ENCODE measurements at regions not wholly inside any gene's neighbourhood (a gene's known extent, or its start where the extent isn't known, plus 50 kb on each side); places are given as distances from the start of the nearest gene placed in this dataset.

DNA sequence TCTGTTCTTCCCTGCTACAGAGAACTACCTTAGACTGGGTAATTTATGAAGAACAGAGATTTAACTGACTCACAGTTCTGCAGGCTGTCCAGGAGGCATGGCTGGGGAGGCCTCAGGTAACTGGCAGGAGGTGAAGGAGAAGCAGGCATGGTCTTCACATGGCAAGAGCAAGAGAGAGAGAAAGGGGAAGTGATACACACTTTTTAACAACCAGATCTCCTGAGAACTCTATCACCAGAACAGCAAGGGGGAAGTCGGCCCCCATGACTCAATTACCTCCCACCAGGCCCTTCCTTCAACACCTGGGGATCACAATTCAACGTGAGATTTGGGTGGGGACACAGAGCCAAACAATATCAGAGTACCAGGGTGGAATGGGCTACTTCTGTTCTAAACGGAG, 766.8 kb downstream of the TLE1 start:
- TF ChIP-seq EZH2 (IDR thresholded peaks at IDR 0.05) (no peak), POLR2AphosphoS5 (IDR thresholded peaks at IDR 0.05; ENCODE audit: borderline replicate concordance, low read depth, low read length) (no peak), FOXP2 (optimal IDR thresholded peaks at IDR 0.05; ENCODE audit: control extremely low read depth, extremely low read length, insufficient read depth) (no peak)
